IgD-negative memory B cell (primary cell): ENCODE measurements at regions not wholly inside any gene's neighbourhood (a gene's known extent, or its start where the extent isn't known, plus 50 kb on each side); places are given as distances from the start of the nearest gene placed in this dataset.
"Not testable (repeated sequence)": the region's sequence is repeated elsewhere in the genome, so short reads cannot be mapped to it uniquely, and the experiment has no call there.

Source experiments
- H3K27ac Mint-ChIP-seq, 3 donors: one replicate each; pipeline ENCODE4 v1.8.0; 2020 to 2022; ENCODE audit warnings: mild to moderate bottlenecking in 3 of 3, mixed read lengths in 3 of 3, moderate library complexity in 1 of 3
- H3K27me3 Mint-ChIP-seq: one replicate; pipeline ENCODE4 v1.8.0; 2021; ENCODE audit warnings: mixed read lengths
- H3K36me3 Mint-ChIP-seq: one replicate; pipeline ENCODE4 v1.8.0; 2020; ENCODE audit warnings: mild to moderate bottlenecking, mixed read lengths
- H3K4me1 Mint-ChIP-seq, 3 donors: one replicate each; pipeline ENCODE4 v1.8.0; 2020 to 2022; ENCODE audit warnings: mixed read lengths in 3 of 3, mild to moderate bottlenecking in 1 of 3
- H3K4me3 Mint-ChIP-seq, 4 donors: one replicate each; pipeline ENCODE4 v1.8.0; 2020 to 2022; ENCODE audit warnings: mild to moderate bottlenecking in 4 of 4, mixed read lengths in 4 of 4, moderate library complexity in 3 of 4
- H3K9me3 Mint-ChIP-seq, 3 donors: one replicate each; pipeline ENCODE4 v1.8.0; 2020 to 2021; ENCODE audit warnings: mixed read lengths in 3 of 3, mild to moderate bottlenecking in 1 of 3

DNA sequence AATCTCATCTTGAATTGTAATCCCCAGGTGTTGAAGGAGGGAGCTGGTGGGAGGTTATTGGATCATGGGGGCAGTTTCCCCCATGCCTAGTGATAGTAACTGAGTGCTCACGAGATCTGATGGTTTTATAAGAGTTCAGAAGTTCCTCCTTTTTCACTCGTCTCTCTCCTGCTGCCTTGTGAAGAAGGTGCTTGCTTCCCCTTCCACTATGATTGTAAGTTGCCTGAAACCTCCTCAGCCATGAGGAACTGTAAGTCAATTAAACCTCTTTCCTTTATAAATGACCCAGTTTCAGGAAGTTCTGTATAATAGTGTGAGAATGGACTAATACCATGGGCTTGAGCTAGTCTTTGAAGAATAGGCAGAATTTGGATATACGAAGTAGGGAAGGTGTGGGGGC lies 113.9 kb downstream of the RIN2 start:
- H3K36me3 Mint-ChIP-seq, result no peaks in the 10 kb centered on the region
- H3K27me3 Mint-ChIP-seq, result peaks cover 3% of the 10 kb centered on the region
- H3K27ac Mint-ChIP-seq, result no peak overlapping the region
- H3K9me3 Mint-ChIP-seq, result peaks cover 3 to 11% (median 9%) of the 10 kb centered on the region in 3 donors
- H3K4me3 Mint-ChIP-seq, result no peak overlapping the region
- H3K4me1 Mint-ChIP-seq, result peaks cover 0 to 4% (median 0%) of the 10 kb centered on the region in 3 donors

DNA sequence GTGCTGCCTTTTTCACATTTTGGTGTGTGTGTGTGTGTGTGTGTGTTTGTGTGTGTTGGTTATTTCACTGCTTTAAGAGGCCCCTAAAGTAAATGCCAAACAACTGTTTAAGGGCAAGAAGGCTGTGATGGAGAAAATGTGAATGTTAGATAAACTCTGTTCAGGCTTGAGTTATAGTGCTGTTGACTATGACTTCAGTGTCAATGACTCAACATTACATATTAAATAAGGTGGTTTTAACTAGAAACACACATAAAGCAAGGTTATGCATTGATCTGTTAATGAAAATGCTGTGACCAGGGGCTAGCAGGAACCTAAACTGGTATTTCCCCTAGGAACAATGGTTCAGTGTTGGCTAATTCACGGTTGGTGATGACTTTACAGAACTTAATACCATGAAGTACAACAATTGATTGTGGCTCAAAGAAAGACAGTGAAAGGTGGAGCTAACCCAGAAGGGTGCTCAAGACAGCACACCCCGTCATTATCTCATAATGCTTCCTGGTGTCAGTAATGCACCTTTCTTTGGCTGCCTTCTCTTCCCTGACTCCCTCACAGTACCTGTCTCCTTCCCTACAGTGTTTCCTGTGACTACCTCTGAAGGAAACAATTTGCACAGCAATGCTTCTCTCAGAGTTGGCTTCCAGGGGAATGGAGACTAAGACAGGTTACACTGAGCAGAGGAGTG lies 116.1 kb downstream of the RIN2 start:
- no peak overlapping the region for H3K27ac Mint-ChIP-seq
- no peaks in the 10 kb centered on the region for H3K36me3 Mint-ChIP-seq
- H3K9me3 Mint-ChIP-seq, result peaks cover 3 to 11% (median 9%) of the 10 kb centered on the region in 3 donors
- no peak overlapping the region for H3K4me3 Mint-ChIP-seq
- H3K4me1 Mint-ChIP-seq, result peaks cover 0 to 4% (median 0%) of the 10 kb centered on the region in 3 donors
- peaks cover 3% of the 10 kb centered on the region for H3K27me3 Mint-ChIP-seq

DNA sequence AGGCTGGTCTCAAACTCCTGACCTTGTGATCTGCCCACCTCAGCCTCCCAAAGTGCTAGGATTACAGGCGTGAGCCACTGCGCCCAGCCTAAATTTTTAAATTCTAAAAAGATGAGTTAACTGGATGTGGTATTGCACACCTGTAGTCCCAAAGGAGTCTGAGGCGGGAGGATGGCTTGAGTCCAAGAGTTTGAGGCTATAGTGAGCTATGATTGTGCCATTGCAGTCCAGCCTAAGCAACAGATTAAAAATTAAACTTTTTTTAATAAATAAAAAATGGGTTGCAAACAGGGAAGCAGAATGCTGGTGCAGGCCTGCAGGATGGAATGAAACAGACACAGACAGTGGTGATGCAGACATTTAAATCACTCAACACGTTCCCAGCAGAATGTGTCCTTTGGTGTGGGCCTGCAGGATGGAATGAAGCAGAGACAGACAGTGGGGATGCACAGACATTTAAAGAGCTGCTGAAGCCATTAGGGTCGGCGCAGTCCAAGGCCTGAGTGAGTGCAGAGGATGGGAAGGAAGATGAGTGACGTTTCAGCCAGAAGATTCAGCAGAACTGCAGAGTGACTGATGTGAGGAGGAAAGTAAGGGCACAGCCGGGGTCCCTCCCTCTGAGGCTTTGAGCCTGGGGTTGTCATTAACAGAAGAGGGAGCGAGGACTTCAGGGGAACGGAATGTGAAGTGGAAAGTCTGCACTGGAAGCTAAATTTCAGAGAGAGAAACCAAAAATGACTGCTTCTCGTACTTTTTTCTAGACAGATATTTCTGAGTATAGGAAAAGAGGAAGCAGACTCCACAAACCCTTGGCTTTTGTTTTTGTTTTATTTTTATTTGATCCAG lies 117.5 kb downstream of the RIN2 start:
- H3K27me3 Mint-ChIP-seq, result peaks cover 6% of the 10 kb centered on the region
- no peaks in the 10 kb centered on the region for H3K36me3 Mint-ChIP-seq
- peaks cover 0 to 5% (median 0%) of the 10 kb centered on the region in 3 donors for H3K4me1 Mint-ChIP-seq
- no peak overlapping the region for H3K27ac Mint-ChIP-seq
- no peak overlapping the region for H3K4me3 Mint-ChIP-seq
- H3K9me3 Mint-ChIP-seq, result peaks cover 3 to 11% (median 9%) of the 10 kb centered on the region in 3 donors

DNA sequence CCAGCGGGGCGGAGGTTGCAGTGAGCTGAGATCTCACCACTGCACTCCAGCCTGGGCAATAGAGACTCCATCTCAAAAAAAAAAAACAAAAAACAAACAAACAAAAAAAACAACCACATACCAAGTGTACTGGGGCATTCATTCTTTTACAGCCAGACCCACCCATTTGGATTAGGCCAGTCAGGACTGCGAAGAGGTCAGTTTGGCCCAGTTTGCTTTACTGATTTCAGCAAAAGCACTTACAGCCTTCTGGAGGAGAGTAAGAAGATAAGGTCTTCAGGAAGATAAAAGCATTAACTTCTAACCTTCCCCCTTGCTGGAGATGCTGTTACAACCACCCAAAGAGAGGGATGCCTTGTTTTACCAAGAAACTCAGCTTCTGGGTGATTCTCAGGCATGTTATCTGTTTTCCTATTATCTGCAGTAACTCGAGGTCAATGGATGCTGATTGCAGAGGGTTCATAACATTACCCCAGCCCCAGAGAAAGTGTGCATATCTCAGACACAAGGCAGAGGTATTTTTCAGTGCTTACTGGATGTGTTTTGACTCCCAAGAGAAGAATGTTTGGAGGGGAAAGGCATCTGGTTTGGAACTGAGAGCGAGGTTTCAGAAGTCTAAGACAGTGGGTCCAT lies 118.9 kb downstream of the RIN2 start:
- Mint-ChIP-seq H3K4me1 (peaks cover 0 to 7% (median 0%) of the 10 kb centered on the region in 3 donors), H3K27ac (no peak overlapping the region), H3K9me3 (peaks cover 3 to 11% (median 3%) of the 10 kb centered on the region in 3 donors), H3K36me3 (no peaks in the 10 kb centered on the region), H3K27me3 (peaks cover 6% of the 10 kb centered on the region), H3K4me3 (no peak overlapping the region)

DNA sequence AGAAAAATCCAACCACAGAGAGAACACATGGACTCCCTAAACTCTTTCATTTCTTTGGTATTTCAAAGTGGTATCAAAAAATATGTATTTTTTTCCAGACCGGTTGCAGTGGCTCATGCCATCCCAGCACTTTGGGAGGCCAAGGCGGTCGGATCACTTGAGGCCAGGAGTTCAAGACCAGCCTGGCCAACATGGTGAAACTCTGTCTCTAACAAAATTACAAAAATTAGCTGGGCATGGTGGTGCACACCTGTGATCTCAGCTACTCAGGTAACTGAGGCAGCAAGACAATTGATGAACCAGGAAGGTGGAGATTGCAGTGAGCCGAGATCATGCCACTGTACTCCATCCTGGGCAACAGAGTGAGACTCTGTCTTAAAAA lies 121.8 kb downstream of the RIN2 start:
- H3K36me3 Mint-ChIP-seq, H3K27ac Mint-ChIP-seq, H3K4me1 Mint-ChIP-seq, H3K9me3 Mint-ChIP-seq, H3K4me3 Mint-ChIP-seq: not testable (repeated sequence)
- H3K27me3 Mint-ChIP-seq, result peaks cover 12% of the 10 kb centered on the region

DNA sequence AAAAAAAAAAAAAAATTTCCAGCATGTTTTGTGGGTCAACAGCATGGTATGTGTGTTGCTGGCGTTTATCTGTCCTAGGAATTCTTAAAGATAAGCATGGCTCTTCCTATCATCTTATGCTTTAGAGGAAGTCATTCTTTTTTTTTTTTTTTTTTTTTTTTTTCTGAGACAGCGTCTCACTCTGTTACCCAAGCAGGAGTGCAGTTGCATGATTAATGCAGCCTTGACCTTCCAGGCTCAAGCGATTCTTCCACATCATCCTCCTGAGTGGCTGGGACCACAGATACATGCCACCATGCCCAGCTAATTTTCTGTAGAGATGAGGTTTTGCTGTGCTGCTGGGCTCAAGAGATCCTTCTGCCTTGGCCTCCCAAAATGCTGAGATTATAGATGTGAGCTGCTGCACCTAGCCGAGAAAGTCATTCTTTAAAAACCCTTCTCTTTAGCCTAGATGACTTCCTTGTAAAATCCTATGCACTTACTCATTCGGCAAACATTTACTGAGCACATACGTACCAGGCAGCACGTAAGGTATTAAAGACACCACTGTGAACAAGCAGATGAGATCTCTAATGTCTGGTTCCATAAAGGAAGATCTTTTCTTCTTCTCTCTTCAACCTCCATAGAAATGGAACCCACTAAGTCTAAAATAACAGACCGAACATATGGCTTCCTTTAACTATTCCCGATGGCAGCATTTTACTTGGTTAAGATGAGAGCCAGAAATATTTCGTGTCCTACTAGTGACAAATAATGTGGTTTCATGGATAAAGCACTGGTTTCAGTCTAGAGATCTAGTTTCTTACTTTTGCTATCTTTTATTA lies 122.4 kb downstream of the RIN2 start:
- H3K9me3 Mint-ChIP-seq, result no peaks in the 10 kb centered on the region
- H3K27ac Mint-ChIP-seq, result no peak overlapping the region
- peaks cover 15% of the 10 kb centered on the region for H3K27me3 Mint-ChIP-seq
- no peaks in the 10 kb centered on the region for H3K36me3 Mint-ChIP-seq
- no peak overlapping the region for H3K4me3 Mint-ChIP-seq
- peaks cover 0 to 7% (median 0%) of the 10 kb centered on the region in 3 donors for H3K4me1 Mint-ChIP-seq

DNA sequence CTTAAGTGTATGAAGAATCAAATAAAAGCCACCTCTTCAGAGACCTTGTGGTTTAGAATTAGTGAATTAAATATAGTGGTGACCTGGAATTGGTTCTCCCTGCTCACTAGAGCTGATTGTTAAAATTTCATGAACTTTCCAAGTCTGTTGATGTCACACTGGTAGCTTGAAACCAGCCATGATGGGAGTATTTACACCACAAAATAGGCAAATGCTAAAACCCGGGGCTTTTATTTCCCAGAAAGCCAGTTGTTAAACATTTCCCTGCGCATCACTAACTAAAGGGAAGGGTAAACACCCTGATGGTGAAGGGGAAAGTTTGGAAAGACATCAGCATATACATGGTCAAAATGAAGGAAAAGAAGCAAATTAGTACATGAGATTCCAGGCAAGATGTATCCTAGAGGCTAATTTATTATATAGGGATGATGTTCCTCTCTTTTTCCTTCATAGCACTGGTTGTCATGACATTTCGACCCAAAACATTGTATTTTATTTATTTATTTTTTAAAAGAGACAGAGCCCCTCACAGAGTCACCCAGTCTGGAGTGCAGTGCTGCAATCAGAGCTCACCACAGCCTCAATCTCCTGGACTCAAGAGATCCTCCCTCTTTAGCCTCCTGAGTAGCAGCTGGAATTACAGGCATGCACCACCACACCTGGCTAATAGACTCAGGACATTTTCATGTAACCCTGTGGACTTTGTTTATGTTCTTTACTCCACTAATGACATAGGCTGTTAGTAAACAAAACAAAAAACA lies 123.2 kb downstream of the RIN2 start:
- H3K36me3 Mint-ChIP-seq, result no peaks in the 10 kb centered on the region
- H3K27me3 Mint-ChIP-seq, result peaks cover 15% of the 10 kb centered on the region
- H3K9me3 Mint-ChIP-seq, result no peaks in the 10 kb centered on the region
- no peak overlapping the region for H3K27ac Mint-ChIP-seq
- H3K4me1 Mint-ChIP-seq, result peaks cover 0 to 3% (median 0%) of the 10 kb centered on the region in 3 donors
- H3K4me3 Mint-ChIP-seq, result no peak overlapping the region

DNA sequence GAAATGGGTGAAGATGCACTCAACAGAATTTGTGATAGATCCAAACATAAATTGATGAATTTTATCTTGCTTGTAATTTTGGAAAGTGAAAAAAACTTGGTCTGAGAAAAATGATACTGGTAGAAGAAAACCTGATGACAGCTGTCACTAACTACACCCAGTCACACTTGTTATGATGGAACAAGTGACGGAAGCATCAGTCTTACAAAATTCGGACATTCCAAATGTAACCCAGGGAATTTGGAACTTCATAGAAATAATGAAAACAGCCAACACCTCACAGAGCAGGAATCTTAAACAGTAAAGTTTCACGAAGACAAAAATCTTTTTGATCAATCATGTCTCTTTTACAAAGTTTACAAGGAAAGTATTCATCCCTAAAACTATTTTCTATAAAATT lies 123.9 kb downstream of the RIN2 start:
- Mint-ChIP-seq H3K36me3 (no peaks in the 10 kb centered on the region), H3K27me3 (peaks cover 15% of the 10 kb centered on the region), H3K4me1 (peaks cover 0 to 3% (median 0%) of the 10 kb centered on the region in 3 donors), H3K27ac (no peak overlapping the region), H3K4me3 (no peak overlapping the region), H3K9me3 (no peaks in the 10 kb centered on the region)

DNA sequence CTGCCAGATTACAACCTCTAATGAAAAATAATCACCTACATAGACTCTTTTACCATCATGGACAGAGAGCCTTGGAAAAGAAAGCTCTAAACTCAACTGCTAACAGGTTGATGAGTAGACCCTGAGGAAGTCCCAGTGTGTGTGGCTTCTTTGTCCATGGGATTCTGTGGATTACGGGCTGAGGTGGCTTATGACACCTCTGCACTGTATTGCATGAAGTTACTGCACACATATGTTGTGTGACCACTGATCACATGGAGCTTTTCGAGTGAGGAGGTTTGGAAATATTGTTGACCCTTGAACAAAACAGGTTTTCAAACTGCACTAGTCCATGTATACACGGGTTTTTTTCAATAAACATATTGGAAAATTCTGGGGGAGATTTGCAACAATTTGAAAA lies 124.4 kb downstream of the RIN2 start:
- Mint-ChIP-seq H3K4me3 (no peak overlapping the region), H3K9me3 (no peaks in the 10 kb centered on the region), H3K36me3 (no peaks in the 10 kb centered on the region), H3K27me3 (peaks cover 11% of the 10 kb centered on the region), H3K27ac (no peak overlapping the region), H3K4me1 (peaks cover 0 to 3% (median 0%) of the 10 kb centered on the region in 3 donors)

DNA sequence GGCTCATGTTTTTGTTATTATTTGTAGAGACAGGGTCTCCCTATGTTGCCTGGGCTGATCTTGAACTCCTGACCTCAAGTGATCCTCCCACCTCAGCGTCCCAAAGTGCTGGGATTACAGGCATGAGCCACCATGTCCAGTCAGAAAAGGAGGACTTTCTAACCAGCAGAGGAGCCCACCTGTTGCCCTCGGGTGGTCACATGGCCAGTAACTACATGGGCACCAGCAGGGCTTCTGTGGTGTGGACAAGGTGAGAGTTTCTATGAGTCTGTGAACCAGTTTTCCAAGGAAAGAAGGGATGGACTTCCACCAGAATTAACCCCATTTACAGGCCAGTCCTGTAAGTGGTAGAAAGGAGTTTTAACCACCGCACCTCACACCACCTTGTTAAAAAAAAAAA lies 125.4 kb downstream of the RIN2 start:
- H3K4me1 Mint-ChIP-seq, result peaks cover 0 to 3% (median 0%) of the 10 kb centered on the region in 3 donors
- no peak overlapping the region for H3K4me3 Mint-ChIP-seq
- H3K27ac Mint-ChIP-seq, result no peak overlapping the region
- H3K27me3 Mint-ChIP-seq, result peaks cover 14% of the 10 kb centered on the region
- no peaks in the 10 kb centered on the region for H3K36me3 Mint-ChIP-seq
- H3K9me3 Mint-ChIP-seq, result no peaks in the 10 kb centered on the region

DNA sequence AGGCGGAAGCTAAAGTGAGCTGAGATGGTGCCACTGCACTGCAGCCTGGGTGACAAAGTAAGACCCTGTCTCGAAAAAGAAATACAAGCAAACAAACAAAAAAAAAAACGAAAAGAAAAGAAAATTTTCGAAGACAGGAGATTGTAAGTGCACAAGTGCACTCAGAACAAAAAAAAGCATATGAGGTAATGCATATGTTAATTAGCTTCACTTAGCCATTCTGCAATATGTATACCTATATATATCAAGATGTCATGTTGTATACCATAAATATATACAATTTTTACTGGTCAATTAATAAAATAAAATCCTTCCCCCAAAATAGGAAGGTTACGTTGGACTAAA lies 127.5 kb downstream of the RIN2 start:
- no peak overlapping the region for H3K27ac Mint-ChIP-seq
- H3K36me3 Mint-ChIP-seq, result peaks cover 1% of the 10 kb centered on the region
- H3K27me3 Mint-ChIP-seq, result peaks cover 25% of the 10 kb centered on the region
- H3K4me1 Mint-ChIP-seq, result peaks cover 0 to 3% (median 0%) of the 10 kb centered on the region in 3 donors
- H3K9me3 Mint-ChIP-seq, result no peaks in the 10 kb centered on the region
- H3K4me3 Mint-ChIP-seq, result no peak overlapping the region

DNA sequence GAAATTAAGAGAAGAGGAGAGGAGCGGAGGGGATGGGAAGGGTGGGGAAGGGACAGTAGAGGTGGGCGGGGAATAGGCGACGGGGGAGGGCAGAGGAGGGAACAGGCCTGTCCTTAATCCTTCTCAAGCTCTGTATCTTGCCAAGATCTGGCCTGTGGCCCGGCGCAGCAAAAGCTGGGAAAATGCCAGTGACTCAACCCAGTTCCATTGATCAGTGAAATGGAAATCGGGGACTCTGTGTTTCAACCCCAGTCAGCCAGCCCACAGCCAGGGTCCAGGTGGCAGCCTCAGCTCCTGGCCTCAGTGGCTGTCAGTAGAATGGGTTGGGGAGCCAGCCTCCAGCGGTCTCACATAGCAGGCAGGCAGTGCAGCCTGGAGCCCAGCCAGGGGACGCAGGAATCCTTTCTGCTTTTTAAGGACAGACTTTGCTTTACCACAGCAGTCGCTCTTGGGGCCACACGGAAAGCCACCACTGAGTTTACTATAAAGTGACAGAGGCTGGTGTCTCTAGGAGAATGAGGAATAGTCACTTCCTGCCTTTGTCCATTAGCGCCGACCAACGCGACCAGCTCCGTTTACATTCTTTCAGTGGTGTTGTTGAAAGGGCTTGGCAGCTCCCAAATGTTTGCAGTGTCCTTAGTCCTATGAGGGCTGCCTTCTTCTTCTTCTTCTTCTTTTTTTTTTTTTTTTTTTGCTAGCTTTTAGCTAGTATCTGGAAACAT lies 128.0 kb downstream of the RIN2 start:
- Mint-ChIP-seq H3K4me3 (no peak overlapping the region), H3K27ac (no peak overlapping the region), H3K27me3 (peaks cover 28% of the 10 kb centered on the region), H3K4me1 (no peaks in the 10 kb centered on the region), H3K9me3 (peaks cover 0 to 3% (median 0%) of the 10 kb centered on the region in 3 donors), H3K36me3 (peaks cover 2% of the 10 kb centered on the region)

DNA sequence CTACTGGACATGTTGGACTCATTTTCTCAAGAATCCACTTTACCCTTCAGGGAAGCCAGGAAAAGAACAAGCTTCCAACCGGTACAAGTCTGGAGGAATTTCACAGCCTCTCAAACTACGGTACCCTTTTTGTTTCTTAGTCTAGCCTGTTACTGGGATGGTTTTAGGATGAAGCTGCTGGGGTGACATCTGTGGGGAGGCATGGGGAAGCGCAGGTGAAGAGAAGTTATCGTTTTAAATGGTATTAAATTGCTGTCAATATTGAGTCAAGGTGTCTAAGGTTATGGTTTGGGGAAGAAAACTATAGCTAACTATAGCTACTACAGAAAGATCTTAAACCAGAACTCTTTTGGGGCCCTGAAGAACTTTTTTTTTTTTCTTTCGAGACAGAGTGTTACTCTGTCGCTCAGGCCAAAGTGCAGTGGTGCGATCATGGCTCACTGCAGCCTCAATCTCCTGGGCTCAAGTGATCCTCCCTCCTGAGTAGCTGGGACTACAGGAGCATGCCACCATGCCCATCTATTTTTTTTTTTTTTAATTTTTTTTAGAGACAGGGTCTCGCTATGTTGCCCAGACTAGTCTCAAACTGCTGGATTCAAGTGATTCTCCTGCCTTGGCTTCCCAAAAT lies 128.7 kb downstream of the RIN2 start:
- H3K27ac Mint-ChIP-seq, result no peak overlapping the region

More for the DNA sequence above, 128.7 kb downstream of the RIN2 start:
- peaks cover 28% of the 10 kb centered on the region for H3K27me3 Mint-ChIP-seq
- H3K9me3 Mint-ChIP-seq, result peaks cover 0 to 4% (median 0%) of the 10 kb centered on the region in 3 donors
- H3K36me3 Mint-ChIP-seq, result peaks cover 2% of the 10 kb centered on the region
- H3K4me1 Mint-ChIP-seq, result no peaks in the 10 kb centered on the region
- H3K4me3 Mint-ChIP-seq, result no peak overlapping the region
